OCI-LY1 (cell line): ENCODE measurements at regions not wholly inside any gene's neighbourhood (a gene's known extent, or its start where the extent isn't known, plus 50 kb on each side); places are given as distances from the start of the nearest gene placed in this dataset.

Experiments
- H2AFZ ChIP-seq: fragments of 200-600 bp; sonication (generic), shearing (Covaris generic); 2 replicates; pipeline ENCODE4 v1.6.0; 2014; ENCODE audit warnings: antibody characterized with exemption, mild to moderate bottlenecking, low read length
- H3F3A ChIP-seq: fragments of 200-600 bp; sonication (generic), shearing (Covaris generic); 2 replicates; pipeline ENCODE4 v1.6.0; 2014; ENCODE audit warnings: mild to moderate bottlenecking, antibody characterized with exemption, low read length, moderate library complexity; ENCODE audit not compliant: insufficient read depth
- H3K27ac ChIP-seq: fragments of 200-600 bp; sonication (generic); 2 replicates; pipeline ENCODE4 v1.5.1; 2014; ENCODE audit warnings: low read length, mixed run types, mild to moderate bottlenecking, low read depth; ENCODE audit not compliant: poor library complexity, severe bottlenecking
- H3K27me3 ChIP-seq: fragments of 200-600 bp; sonication (generic); 2 replicates; pipeline ENCODE4 v1.6.0; 2014; ENCODE audit warnings: antibody characterized with exemption, mild to moderate bottlenecking, low read length, moderate library complexity; ENCODE audit not compliant: insufficient read depth
- H3K36me3 ChIP-seq: fragments of 200-600 bp; sonication (generic); 2 replicates; pipeline ENCODE4 v1.6.1; 2014; ENCODE audit warnings: mild to moderate bottlenecking, antibody characterized with exemption, low read length, moderate library complexity, mixed read lengths; ENCODE audit not compliant: insufficient read depth
- H3K4me1 ChIP-seq: fragments of 200-600 bp; sonication (generic); 2 replicates; pipeline ENCODE4 v1.5.1; 2014; ENCODE audit warnings: mild to moderate bottlenecking, low read length, moderate library complexity; ENCODE audit not compliant: insufficient read depth, severe bottlenecking
- H3K4me2 ChIP-seq: fragments of 200-600 bp; sonication (generic), shearing (Covaris generic); 2 replicates; pipeline ENCODE4 v1.6.1; 2014; ENCODE audit warnings: low read length
- H3K4me3 ChIP-seq: fragments of 200-600 bp; sonication (generic); 2 replicates; pipeline ENCODE4 v1.5.1; 2014; ENCODE audit warnings: low read length, low read depth, mild to moderate bottlenecking, mixed read lengths; ENCODE audit not compliant: poor library complexity, severe bottlenecking
- H3K79me2 ChIP-seq: fragments of 200-600 bp; shearing (Covaris generic); 2 replicates; pipeline ENCODE4 v1.6.1; 2016; ENCODE audit warnings: mixed run types, low read length, mixed read lengths; ENCODE audit not compliant: insufficient read depth
- H3K9ac ChIP-seq: fragments of 200-600 bp; sonication (generic), shearing (Covaris generic); 2 replicates; pipeline ENCODE4 v1.6.1; 2014; ENCODE audit warnings: mild to moderate bottlenecking, low read length, mixed read lengths
- H3K9me2 ChIP-seq: fragments of 200-600 bp; sonication (generic), shearing (Covaris generic); 2 replicates; pipeline ENCODE4 v1.6.1; 2014; ENCODE audit warnings: low read depth, mild to moderate bottlenecking, low read length, mixed read lengths
- H3K9me3 ChIP-seq: fragments of 200-600 bp; shearing (Covaris generic); 2 replicates; pipeline ENCODE4 v1.6.1; 2014; ENCODE audit warnings: low read length, mixed read lengths
- H4K20me1 ChIP-seq: fragments of 200-600 bp; sonication (generic), shearing (Covaris generic); 2 replicates; pipeline ENCODE4 v1.6.0; 2016; ENCODE audit warnings: mild to moderate bottlenecking, low read length; ENCODE audit not compliant: insufficient read depth
- EZH2 ChIP-seq: fragments of 200-600 bp; sonication (generic), shearing (Covaris generic); IDR thresholded peaks from 2 replicates; pipeline ENCODE4 v1.8.0; 2017; ENCODE audit warnings: borderline replicate concordance, mixed run types, mild to moderate bottlenecking, antibody characterized with exemption, low read length, moderate library complexity, mixed read lengths
- TF ChIP-seq, protein P1 (sequence below): fragments of 200-600 bp; sonication (generic), shearing (Covaris generic); IDR thresholded peaks from 2 replicates; pipeline ENCODE4 v1.5.1; 2017; ENCODE audit warnings: mild to moderate bottlenecking, antibody characterized with exemption, low read length, moderate library complexity, mixed read lengths

DNA sequence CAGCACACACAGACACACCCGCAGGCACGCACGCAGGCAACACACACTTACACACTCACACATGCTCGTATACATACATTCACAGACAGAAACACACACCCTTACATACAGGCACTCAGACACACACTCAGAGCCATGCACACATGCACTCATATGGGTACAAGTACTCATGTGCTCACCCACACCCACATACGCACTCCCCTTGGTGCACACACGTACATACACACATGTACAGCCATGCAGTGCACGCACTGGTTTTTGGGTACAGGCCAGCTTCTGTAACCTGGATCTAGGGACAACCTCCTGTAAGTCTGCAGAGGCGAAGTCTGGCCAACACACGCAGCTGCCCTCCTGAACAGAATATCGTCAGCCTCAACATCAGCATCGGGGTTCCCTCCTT lies 221.3 kb upstream of the RTL1 start:
- no peak overlapping the region for H3K4me3 ChIP-seq
- TF ChIP-seq EZH2, result no peak
- TF ChIP-seq, protein P1, sequence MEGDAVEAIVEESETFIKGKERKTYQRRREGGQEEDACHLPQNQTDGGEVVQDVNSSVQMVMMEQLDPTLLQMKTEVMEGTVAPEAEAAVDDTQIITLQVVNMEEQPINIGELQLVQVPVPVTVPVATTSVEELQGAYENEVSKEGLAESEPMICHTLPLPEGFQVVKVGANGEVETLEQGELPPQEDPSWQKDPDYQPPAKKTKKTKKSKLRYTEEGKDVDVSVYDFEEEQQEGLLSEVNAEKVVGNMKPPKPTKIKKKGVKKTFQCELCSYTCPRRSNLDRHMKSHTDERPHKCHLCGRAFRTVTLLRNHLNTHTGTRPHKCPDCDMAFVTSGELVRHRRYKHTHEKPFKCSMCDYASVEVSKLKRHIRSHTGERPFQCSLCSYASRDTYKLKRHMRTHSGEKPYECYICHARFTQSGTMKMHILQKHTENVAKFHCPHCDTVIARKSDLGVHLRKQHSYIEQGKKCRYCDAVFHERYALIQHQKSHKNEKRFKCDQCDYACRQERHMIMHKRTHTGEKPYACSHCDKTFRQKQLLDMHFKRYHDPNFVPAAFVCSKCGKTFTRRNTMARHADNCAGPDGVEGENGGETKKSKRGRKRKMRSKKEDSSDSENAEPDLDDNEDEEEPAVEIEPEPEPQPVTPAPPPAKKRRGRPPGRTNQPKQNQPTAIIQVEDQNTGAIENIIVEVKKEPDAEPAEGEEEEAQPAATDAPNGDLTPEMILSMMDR, result no peak
- H3K36me3 ChIP-seq, result no peaks in the 10 kb centered on the region
- no peaks in the 10 kb centered on the region for H3K4me1 ChIP-seq
- H4K20me1 ChIP-seq, result no peaks in the 10 kb centered on the region
- H3K79me2 ChIP-seq, result no peaks in the 10 kb centered on the region
- H3K9me3 ChIP-seq, result no peaks in the 10 kb centered on the region
- H3K4me2 ChIP-seq, result no peak overlapping the region
- H3K9me2 ChIP-seq, result no peaks in the 10 kb centered on the region
- no peaks in the 10 kb centered on the region; the same call in 1 of the 2 replicates for H3K27me3 ChIP-seq
- no peaks in the 10 kb centered on the region for H3F3A ChIP-seq
- no peak overlapping the region for H3K9ac ChIP-seq
- no peak overlapping the region for H3K27ac ChIP-seq
- H2AFZ ChIP-seq, result no peak overlapping the region

DNA sequence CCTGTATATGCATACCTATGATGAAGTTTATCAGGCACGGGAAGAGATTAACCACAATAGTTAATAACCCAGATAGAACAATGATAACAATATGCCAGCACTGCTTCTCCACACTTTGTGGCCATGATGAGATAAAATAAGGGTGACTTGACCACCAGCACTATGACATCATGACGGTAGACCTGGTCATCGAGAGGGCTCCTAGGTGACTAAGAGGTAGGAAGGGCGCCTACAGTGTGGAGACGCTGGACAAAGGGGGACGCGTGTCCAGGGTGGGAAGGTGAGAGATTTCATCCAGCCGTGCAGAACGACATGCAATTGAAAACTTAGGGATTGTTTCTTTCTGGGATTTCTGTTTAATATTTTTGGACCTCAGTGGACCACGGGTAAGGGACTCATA lies 221.8 kb upstream of the RTL1 start:
- Histone ChIP-seq H3K9me3 (no peaks in the 10 kb centered on the region), H3K79me2 (no peaks in the 10 kb centered on the region), H3K4me2 (no peak overlapping the region), H3K4me1 (no peaks in the 10 kb centered on the region), H3K36me3 (no peaks in the 10 kb centered on the region), H3F3A (no peaks in the 10 kb centered on the region), H4K20me1 (no peaks in the 10 kb centered on the region), H3K9ac (no peak overlapping the region), H2AFZ (no peak overlapping the region), H3K27ac (no peak overlapping the region), H3K9me2 (no peaks in the 10 kb centered on the region), H3K4me3 (no peak overlapping the region), H3K27me3 (no peaks in the 10 kb centered on the region; the same call in 1 of the 2 replicates)
- TF ChIP-seq, protein P1, result no peak
- TF ChIP-seq EZH2, result no peak

DNA sequence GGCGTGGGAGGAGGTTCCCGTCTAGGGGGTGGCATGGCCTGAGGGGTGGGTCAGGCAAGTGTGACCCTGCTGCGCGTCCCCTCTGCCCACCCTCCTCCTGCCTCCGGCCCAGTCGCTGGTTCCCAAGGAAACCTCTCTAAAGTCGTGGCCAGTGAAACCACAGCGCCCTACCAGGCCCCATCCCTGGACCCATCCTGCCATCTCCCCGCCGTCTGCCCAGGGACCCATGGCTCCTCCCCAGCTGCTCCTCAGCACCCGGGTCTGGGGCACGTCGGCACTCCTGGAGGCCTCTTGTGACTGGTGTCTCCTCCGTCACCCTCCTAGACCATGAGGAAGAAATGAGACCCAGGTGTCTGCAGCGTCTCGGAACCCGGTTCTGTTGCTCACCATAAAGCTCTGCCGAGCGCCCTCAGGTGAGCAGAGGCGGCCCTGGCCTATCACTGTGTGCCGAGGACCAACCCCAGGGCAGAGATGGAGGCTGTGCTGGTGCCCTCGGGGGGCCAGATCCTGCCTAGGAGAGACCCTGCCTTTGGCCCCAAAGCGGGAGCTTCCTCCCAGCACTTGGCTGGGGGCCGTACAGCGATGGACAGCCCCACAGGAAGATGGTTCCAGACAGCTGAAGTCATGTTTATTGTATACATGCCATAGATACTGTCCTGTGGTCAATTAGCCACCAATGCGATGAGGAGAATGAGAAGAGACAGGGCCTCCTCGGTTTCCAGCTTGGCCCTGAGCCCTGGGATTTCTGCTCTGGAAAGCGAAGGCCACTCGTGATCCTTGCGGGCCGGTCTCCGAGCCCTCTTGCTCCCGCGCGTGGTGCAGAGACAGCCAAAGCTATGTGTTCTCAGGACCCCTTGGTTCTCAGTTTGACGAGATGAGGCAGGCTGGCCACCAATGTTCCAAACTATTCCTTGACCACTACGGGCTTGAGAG lies 222.5 kb upstream of the RTL1 start:
- no peak overlapping the region for H3K27ac ChIP-seq
- H3K9me2 ChIP-seq, result no peaks in the 10 kb centered on the region
- TF ChIP-seq, protein P1, result no peak
- no peak for TF ChIP-seq EZH2
- H3K4me2 ChIP-seq, result no peak overlapping the region
- H3K9ac ChIP-seq, result no peak overlapping the region
- H2AFZ ChIP-seq, result no peak overlapping the region
- no peaks in the 10 kb centered on the region for H3K36me3 ChIP-seq
- no peaks in the 10 kb centered on the region; the same call in 1 of the 2 replicates for H3K27me3 ChIP-seq
- no peaks in the 10 kb centered on the region for H3K9me3 ChIP-seq
- H3K4me1 ChIP-seq, result no peaks in the 10 kb centered on the region
- H3F3A ChIP-seq, result no peaks in the 10 kb centered on the region
- H3K79me2 ChIP-seq, result no peaks in the 10 kb centered on the region
- H4K20me1 ChIP-seq, result no peaks in the 10 kb centered on the region
- no peak overlapping the region for H3K4me3 ChIP-seq
